Right atrium auricular region (tissue), 2 donors: ENCODE measurements at regions not wholly inside any gene's neighbourhood (a gene's known extent, or its start where the extent isn't known, plus 50 kb on each side); places are given as distances from the start of the nearest gene placed in this dataset.
A peak's percentile ranks its signal among the peaks of the same experiment; 100 is the strongest.

ENCODE experiments used
- DNase-seq: peaks from one replicate; pipeline ENCODE4 v3.0.0-alpha.2; 2019; ENCODE audit warnings: low spot score
- H3K27ac ChIP-seq, 2 donors: fragments of 200-600 bp; sonication (generic); 1 replicate in 1 of 2; 2 replicates in 1 of 2; pipeline ENCODE4 v1.5.1; 2016 to 2019
- H3K27me3 ChIP-seq, 2 donors: fragments of 200-600 bp; sonication (generic); one replicate each; pipeline versions ENCODE4 v1.5.1 to v1.6.0; 2017 to 2019
- H3K36me3 ChIP-seq: fragments of 200-600 bp; sonication (generic); one replicate; pipeline ENCODE4 v1.5.1; 2016
- H3K4me1 ChIP-seq, 2 donors: fragments of 200-600 bp; sonication (generic); one replicate each; pipeline versions ENCODE4 v1.5.1 to v1.6.0; 2017 to 2019
- H3K4me3 ChIP-seq, 2 donors: fragments of 200-600 bp; sonication (generic); 1 replicate in 1 of 2; 2 replicates in 1 of 2; pipeline ENCODE4 v1.5.1; 2017 to 2019; ENCODE audit warnings: mild to moderate bottlenecking in 1 of 2, moderate library complexity in 1 of 2
- H3K9me3 ChIP-seq, 2 donors: fragments of 200-600 bp; sonication (generic); one replicate each; pipeline ENCODE4 v1.5.1; 2019
- CTCF ChIP-seq, 2 donors: fragments of 200-600 bp; sonication (generic); IDR thresholded peaks; one replicate each; pipeline ENCODE4 v1.5.1; 2019; ENCODE audit warnings: antibody characterized with exemption in 2 of 2

GRCh38 chr12:76187177-76187576 lies 102.7 kb upstream of the NAP1L1 start:
- Histone ChIP-seq H3K27me3 (no peaks in the 10 kb centered on the region), H3K4me1 (peaks cover 0 to 6% of the 10 kb centered on the region in 2 donors), H3K4me3 (no peak overlapping the region), H3K36me3 (no peaks in the 10 kb centered on the region), H3K9me3 (no peaks in the 10 kb centered on the region), H3K27ac (no peak overlapping the region)
- no peak for TF ChIP-seq CTCF (IDR thresholded peaks at IDR 0.05)
- no peak for DNase-seq

- no peak for TF ChIP-seq CTCF (IDR thresholded peaks at IDR 0.05)
- no peaks in the 10 kb centered on the region for H3K36me3 ChIP-seq
- no peak overlapping the region for H3K27ac ChIP-seq
- H3K4me1 ChIP-seq: peaks cover 0 to 6% of the 10 kb centered on the region in 2 donors
- no peaks in the 10 kb centered on the region for H3K9me3 ChIP-seq
- H3K4me3 ChIP-seq: no peak overlapping the region
- DNase-seq: no peak
- no peaks in the 10 kb centered on the region for H3K27me3 ChIP-seq
These were observed 101.8 kb upstream of the NAP1L1 start for GRCh38 chr12:76186131-76186906.

- Histone ChIP-seq H3K4me1 (peaks cover 0 to 6% of the 10 kb centered on the region in 2 donors), H3K27ac (no peak overlapping the region), H3K27me3 (no peaks in the 10 kb centered on the region), H3K4me3 (no peak overlapping the region), H3K36me3 (no peaks in the 10 kb centered on the region), H3K9me3 (no peaks in the 10 kb centered on the region)
- peak; percentile 61 for DNase-seq
- TF ChIP-seq CTCF (IDR thresholded peaks at IDR 0.05): no peak
These were observed 99.1 kb upstream of the NAP1L1 start for GRCh38 chr12:76183459-76184186.

DNA sequence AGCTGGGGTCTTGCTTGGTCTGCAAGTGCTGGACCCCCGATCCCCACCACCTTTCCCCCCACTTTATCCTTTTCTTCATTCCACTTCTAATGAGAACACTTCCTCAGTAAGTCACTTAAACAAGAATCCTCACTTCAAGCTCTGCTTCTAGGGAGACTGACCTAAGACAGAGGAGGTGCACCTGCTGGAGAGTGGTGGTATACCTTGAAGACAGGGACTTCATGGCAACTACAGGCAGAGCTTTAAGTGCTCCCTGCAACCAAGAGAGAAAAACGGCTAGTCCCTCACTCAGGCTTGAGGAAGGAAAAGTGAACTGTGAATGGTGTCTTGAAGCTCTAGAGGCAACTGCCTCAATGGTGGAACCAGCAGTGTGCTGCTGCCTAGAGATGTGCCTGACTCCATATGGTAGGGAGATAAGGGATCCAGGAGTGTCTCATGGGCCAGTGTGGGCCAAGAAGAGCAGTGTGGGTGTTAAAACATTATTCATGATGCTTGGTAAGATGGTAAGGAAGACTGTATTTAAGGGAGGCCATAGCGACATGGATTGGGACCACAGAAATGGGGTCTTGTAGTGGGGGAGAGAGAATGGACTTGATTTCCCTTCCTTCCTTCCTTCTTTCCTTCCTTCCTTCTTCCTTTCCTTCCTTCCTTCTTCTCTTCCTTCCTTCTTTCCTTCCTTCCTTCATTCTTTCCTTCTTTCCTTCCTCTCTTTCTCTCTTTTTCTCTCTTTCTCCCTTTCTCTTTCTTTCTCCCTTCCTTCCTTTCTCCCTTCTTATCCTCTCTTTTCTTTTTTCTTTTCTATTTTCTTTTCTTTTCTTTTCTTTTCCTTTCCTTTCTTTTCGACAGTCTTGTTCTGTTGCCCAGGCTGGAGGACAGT lies 96.2 kb upstream of the NAP1L1 start:
- no peak for DNase-seq
- H3K36me3 ChIP-seq: no peaks in the 10 kb centered on the region
- TF ChIP-seq CTCF (IDR thresholded peaks at IDR 0.05): no peak
- H3K4me1 ChIP-seq: peaks cover 0 to 17% of the 10 kb centered on the region in 2 donors
- H3K27me3 ChIP-seq: no peaks in the 10 kb centered on the region
- H3K27ac ChIP-seq: no peak overlapping the region
- no peaks in the 10 kb centered on the region for H3K9me3 ChIP-seq
- no peak overlapping the region for H3K4me3 ChIP-seq

DNA sequence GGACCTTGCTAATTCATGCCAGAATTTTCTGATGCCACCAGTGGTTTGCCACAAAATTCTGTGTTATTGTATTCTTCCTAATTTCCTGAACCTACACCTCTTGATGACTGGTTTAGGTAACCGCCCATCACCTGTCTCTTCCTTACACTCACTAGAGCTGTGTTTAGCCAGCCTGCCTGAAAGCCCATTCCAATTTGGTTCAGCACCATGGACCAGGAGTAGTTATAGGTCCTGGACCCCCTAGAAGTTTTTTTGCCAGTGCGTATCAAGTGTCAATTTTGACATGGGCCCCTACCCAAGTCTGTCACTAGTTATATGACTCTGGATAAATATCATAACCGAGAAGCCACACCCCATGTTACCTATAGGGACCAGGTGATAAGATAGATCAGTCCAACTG lies 94.0 kb upstream of the NAP1L1 start:
- TF ChIP-seq CTCF (IDR thresholded peaks at IDR 0.05): no peak
- H3K27ac ChIP-seq: no peak overlapping the region
- DNase-seq: no peak

More for the DNA sequence above, 94.0 kb upstream of the NAP1L1 start:
- H3K4me3 ChIP-seq: no peak overlapping the region
- H3K9me3 ChIP-seq: no peaks in the 10 kb centered on the region
- no peaks in the 10 kb centered on the region for H3K36me3 ChIP-seq
- no peaks in the 10 kb centered on the region for H3K27me3 ChIP-seq
- H3K4me1 ChIP-seq: peaks cover 0 to 16% of the 10 kb centered on the region in 2 donors
